DOHH2 (cell line): ENCODE measurements at regions not wholly inside any gene's neighbourhood (a gene's known extent, or its start where the extent isn't known, plus 50 kb on each side); places are given as distances from the start of the nearest gene placed in this dataset.
"Not testable (repeated sequence)": the region's sequence is repeated elsewhere in the genome, so short reads cannot be mapped to it uniquely, and the experiment has no call there.

Experiments
- H3F3A ChIP-seq: fragments of 200-600 bp; sonication (generic), shearing (Covaris generic); 2 replicates; pipeline ENCODE4 v1.6.0; 2016; ENCODE audit warnings: antibody characterized with exemption, mild to moderate bottlenecking; ENCODE audit not compliant: control insufficient read depth, insufficient read depth
- H3K27ac ChIP-seq: fragments of 200-600 bp; sonication (generic); 2 replicates; pipeline ENCODE4 v1.5.1; 2014; ENCODE audit warnings: low read depth, mild to moderate bottlenecking, low read length, moderate library complexity
- H3K27me3 ChIP-seq: fragments of 200-600 bp; sonication (generic); 2 replicates; pipeline ENCODE4 v1.6.1; 2014; ENCODE audit warnings: mild to moderate bottlenecking, low read length, mixed read lengths; ENCODE audit not compliant: control insufficient read depth
- H3K36me3 ChIP-seq: fragments of 200-600 bp; sonication (generic); 2 replicates; pipeline ENCODE4 v1.6.1; 2014; ENCODE audit warnings: mild to moderate bottlenecking, low read length, moderate library complexity, mixed read lengths; ENCODE audit not compliant: control insufficient read depth
- H3K4me1 ChIP-seq: fragments of 200-600 bp; sonication (generic); 2 replicates; pipeline ENCODE4 v1.6.1; 2014; ENCODE audit warnings: mild to moderate bottlenecking, low read length, mixed read lengths; ENCODE audit not compliant: control insufficient read depth
- H3K4me2 ChIP-seq: fragments of 200-600 bp; sonication (generic); 2 replicates; pipeline ENCODE4 v1.6.0; 2014; ENCODE audit warnings: mild to moderate bottlenecking, low read length, moderate library complexity
- H3K4me3 ChIP-seq: fragments of 200-600 bp; sonication (generic); 2 replicates; pipeline ENCODE4 v1.5.1; 2014; ENCODE audit warnings: mild to moderate bottlenecking, low read length, mixed read lengths
- H3K79me2 ChIP-seq: fragments of 200-600 bp; sonication (generic); 2 replicates; pipeline ENCODE4 v1.6.1; 2014; ENCODE audit warnings: mild to moderate bottlenecking, low read length, mixed read lengths; ENCODE audit not compliant: control insufficient read depth
- H3K9me2 ChIP-seq: fragments of 200-600 bp; sonication (generic); replicated peaks from 2 replicates; pipeline ENCODE4 v1.6.1; 2014; ENCODE audit warnings: mild to moderate bottlenecking, low read length, mixed read lengths; ENCODE audit not compliant: control insufficient read depth
- H3K9me3 ChIP-seq: fragments of 200-600 bp; sonication (generic); 2 replicates; pipeline ENCODE4 v1.6.1; 2014; ENCODE audit warnings: antibody characterized with exemption, low read length, mixed read lengths; ENCODE audit not compliant: control insufficient read depth, insufficient read depth
- H4K20me1 ChIP-seq: fragments of 200-600 bp; sonication (generic); 2 replicates; pipeline ENCODE4 v1.6.0; 2014; ENCODE audit warnings: low read depth, mild to moderate bottlenecking, antibody characterized with exemption, low read length, moderate library complexity; ENCODE audit not compliant: control insufficient read depth, insufficient read depth
- CTCF ChIP-seq: fragments of 200-600 bp; sonication (generic); IDR thresholded peaks from one replicate; pipeline ENCODE4 v1.5.1; 2014; ENCODE audit warnings: antibody characterized with exemption, mild to moderate bottlenecking, low read depth, low read length; ENCODE audit not compliant: poor library complexity, severe bottlenecking
- EZH2phosphoT487 ChIP-seq: fragments of 200-600 bp; sonication (generic); IDR thresholded peaks from 2 replicates; pipeline ENCODE4 v1.6.1; 2017; ENCODE audit warnings: borderline replicate concordance, mild to moderate bottlenecking, antibody characterized with exemption, low read length, moderate library complexity, mixed read lengths

- H3K4me1 ChIP-seq, result no peaks in the 10 kb centered on the region
- no peak overlapping the region for H3K27ac ChIP-seq
- no peak overlapping the region for H3K4me3 ChIP-seq
- H3K27me3 ChIP-seq, result no peaks in the 10 kb centered on the region
- H3K4me2 ChIP-seq, result no peak overlapping the region
- no peaks in the 10 kb centered on the region for H3K36me3 ChIP-seq
- TF ChIP-seq EZH2phosphoT487 (no peak), CTCF (no peak)
- no peaks in the 10 kb centered on the region for H4K20me1 ChIP-seq
- no peaks in the 10 kb centered on the region for H3F3A ChIP-seq
- H3K9me3 ChIP-seq, result no peaks in the 10 kb centered on the region
- H3K9me2 ChIP-seq, result no peaks in the 10 kb centered on the region
- H3K79me2 ChIP-seq, result no peaks in the 10 kb centered on the region
Measured at GRCh38 chr4:160353548-160353947, 1250.7 kb downstream of the RAPGEF2 start.

- Histone ChIP-seq H3K27ac (no peak overlapping the region), H3K9me2 (no peaks in the 10 kb centered on the region), H3K36me3 (no peaks in the 10 kb centered on the region), H3K9me3 (no peaks in the 10 kb centered on the region), H3K4me2 (no peak overlapping the region), H3K4me3 (no peak overlapping the region), H3K27me3 (no peaks in the 10 kb centered on the region), H3K4me1 (no peaks in the 10 kb centered on the region), H4K20me1 (no peaks in the 10 kb centered on the region), H3K79me2 (no peaks in the 10 kb centered on the region), H3F3A (no peaks in the 10 kb centered on the region)
- TF ChIP-seq CTCF, result no peak
- no peak for TF ChIP-seq EZH2phosphoT487
Measured at GRCh38 chr4:160362478-160362877, 1259.6 kb downstream of the RAPGEF2 start.

- no peaks in the 10 kb centered on the region for H3F3A ChIP-seq
- H3K4me3 ChIP-seq, result no peak overlapping the region
- H3K9me3 ChIP-seq, result no peaks in the 10 kb centered on the region
- H3K9me2 ChIP-seq, result no peaks in the 10 kb centered on the region
- no peaks in the 10 kb centered on the region for H3K4me1 ChIP-seq
- no peak overlapping the region for H3K27ac ChIP-seq
- no peaks in the 10 kb centered on the region for H3K79me2 ChIP-seq
- no peak for TF ChIP-seq EZH2phosphoT487
- no peak for TF ChIP-seq CTCF
- H3K36me3 ChIP-seq, result no peaks in the 10 kb centered on the region
- H3K27me3 ChIP-seq, result no peaks in the 10 kb centered on the region
- H3K4me2 ChIP-seq, result no peak overlapping the region
- H4K20me1 ChIP-seq, result no peaks in the 10 kb centered on the region
Measured at GRCh38 chr4:160364217-160364616, 1261.3 kb downstream of the RAPGEF2 start.

- H3K27me3 ChIP-seq, H3K9me3 ChIP-seq, H3K4me1 ChIP-seq, H3K27ac ChIP-seq, H4K20me1 ChIP-seq, H3K4me3 ChIP-seq, H3F3A ChIP-seq, H3K9me2 ChIP-seq, H3K79me2 ChIP-seq, H3K4me2 ChIP-seq, H3K36me3 ChIP-seq: not testable (repeated sequence)
Measured at GRCh38 chr4:160364665-160365064, 1261.8 kb downstream of the RAPGEF2 start.

GRCh38 chr4:160365383-160365782, 1262.5 kb downstream of the RAPGEF2 start:
- H3K4me1 ChIP-seq, H3K79me2 ChIP-seq, H3K27me3 ChIP-seq, H3K4me3 ChIP-seq, H4K20me1 ChIP-seq, H3K27ac ChIP-seq, H3K36me3 ChIP-seq, H3K9me3 ChIP-seq, H3K9me2 ChIP-seq, H3F3A ChIP-seq, H3K4me2 ChIP-seq: not testable (repeated sequence)
